K562 (cell line): ENCODE measurements at regions not wholly inside any gene's neighbourhood (a gene's known extent, or its start where the extent isn't known, plus 50 kb on each side); places are given as distances from the start of the nearest gene placed in this dataset.

Experiments
- ATAC-seq: fragments of 200-7000 bp; cut with Tn5 transposase; 3 replicates; pipeline ENCODE4 v1.9.1; 2020; ENCODE audit warnings: moderate library complexity
- BruUV-seq: library from RNA; stranded (reverse); fragments of 400-500 nt; replicated peaks from 2 replicates; lab custom pipeline; 2021; lab: Mats Ljungman, UMichigan
- CTCF ChIA-PET: fragments of 300-600 bp; formaldehyde crosslinking; extraction: SDS; loops from one replicate; lab custom pipeline; 2021; ENCODE audit warnings: low intra/inter-chr PET ratio; lab: Yijun Ruan, JAX
- POLR2A ChIA-PET: fragments of 300-600, 350-650 bp; sonication (Branson Sonifier 250); formaldehyde crosslinking; extraction: SDS; loops from one replicate; lab custom pipeline; 2021; ENCODE audit warnings: antibody characterized with exemption, inconsistent platforms; lab: Yijun Ruan, JAX
- DNase-seq, 4 experiments: peaks; one replicate each; pipeline versions ENCODE4 v3.0.0 to v3.0.0-alpha.2; 2011 to 2018; ENCODE audit warnings: low spot score in 3 of 4, mixed read lengths in 3 of 4; ENCODE audit errors: extremely low read depth in 1 of 4
- FAIRE-seq: peaks from 2 replicates; lab custom pipeline; 2011; peaks lifted over from hg19 to GRCh38; lab: Jason Lieb, UNC
- H2AFZ ChIP-seq: 2 replicates; pipeline ENCODE4 v1.6.0; 2011; ENCODE audit warnings: low read depth, low read length, control low read depth, inconsistent platforms
- H3K27ac ChIP-seq: fragments of 200-600 bp; 3 replicates; pipeline ENCODE4 v1.8.0; 2011; ENCODE audit warnings: low read depth, mild to moderate bottlenecking, control low read depth, inconsistent platforms, low read length, moderate library complexity, mixed read lengths; ENCODE audit errors: extremely low read depth
- H3K27me3 ChIP-seq, 2 experiments: fragments of 300-600 bp in 1 of 2; 2 replicates in 1 of 2; 3 replicates in 1 of 2; pipeline versions ENCODE4 v1.6.0 to v1.8.0; 2011; ENCODE audit warnings: inconsistent platforms in 2 of 2, low read length in 2 of 2, mild to moderate bottlenecking in 1 of 2, mixed read lengths in 1 of 2, moderate library complexity in 1 of 2; ENCODE audit not compliant: control insufficient read depth in 2 of 2, insufficient read depth in 2 of 2
- H3K36me3 ChIP-seq: fragments of 300-600 bp; 3 replicates; pipeline ENCODE4 v1.8.0; 2011; ENCODE audit warnings: mild to moderate bottlenecking, low read length, inconsistent platforms; ENCODE audit not compliant: control insufficient read depth, insufficient read depth
- H3K4me1 ChIP-seq, 2 experiments: fragments of 200-600 bp in 1 of 2; replicated peaks in 1 of 2; 2 replicates in 1 of 2; 3 replicates in 1 of 2; pipeline versions ENCODE4 v1.5.1 to v1.8.0; 2011; ENCODE audit warnings: inconsistent platforms in 2 of 2, low read length in 2 of 2, mild to moderate bottlenecking in 1 of 2, mixed read lengths in 1 of 2, moderate library complexity in 1 of 2; ENCODE audit not compliant: control insufficient read depth in 2 of 2, insufficient read depth in 2 of 2
- H3K4me2 ChIP-seq: 2 replicates; pipeline ENCODE4 v1.6.1; 2011; ENCODE audit warnings: low read length, control low read depth, inconsistent platforms, mixed read lengths; ENCODE audit not compliant: insufficient read depth
- H3K4me3 ChIP-seq: fragments of 200-600 bp; sonication (generic), shearing (Covaris generic); 2 replicates; pipeline ENCODE4 v1.5.1; 2016; ENCODE audit warnings: control low read depth, inconsistent platforms
- H3K79me2 ChIP-seq: fragments of 200-600 bp; 3 replicates; pipeline ENCODE4 v1.8.0; 2011; ENCODE audit warnings: low read length, inconsistent platforms; ENCODE audit not compliant: control insufficient read depth, insufficient read depth
- H3K9ac ChIP-seq, 2 experiments: 2 replicates each; pipeline versions ENCODE4 v1.6.0 to v1.6.1; 2011; ENCODE audit warnings: low read depth in 2 of 2, low read length in 2 of 2, control low read depth in 1 of 2, inconsistent platforms in 1 of 2, mild to moderate bottlenecking in 1 of 2, mixed read lengths in 1 of 2; ENCODE audit not compliant: insufficient read depth in 1 of 2
- H3K9me1 ChIP-seq: one replicate; pipeline ENCODE4 v1.6.0; 2011; ENCODE audit warnings: inconsistent platforms, mild to moderate bottlenecking, low read length, moderate library complexity; ENCODE audit not compliant: control insufficient read depth, insufficient read depth
- H3K9me3 ChIP-seq: replicated peaks from 2 replicates; pipeline ENCODE4 v1.5.1; 2011; ENCODE audit warnings: low read depth, low read length, inconsistent platforms; ENCODE audit not compliant: control insufficient read depth, insufficient read depth
- H4K20me1 ChIP-seq: replicated peaks from 2 replicates; pipeline ENCODE4 v1.6.1; 2011; ENCODE audit warnings: low read length, inconsistent platforms, mixed read lengths; ENCODE audit not compliant: control insufficient read depth, insufficient read depth
- ATF4 ChIP-seq: fragments of 450-650 bp; formaldehyde crosslinking; IDR thresholded peaks from 2 replicates; pipeline ENCODE4 v1.4.0; 2022; ENCODE audit warnings: mild to moderate bottlenecking, moderate library complexity
- ATF7 ChIP-seq: fragments of 450-650 bp; IDR thresholded peaks from 2 replicates; pipeline ENCODE4 v1.7.1; 2014; ENCODE audit warnings: mild to moderate bottlenecking, moderate library complexity
- BMI1 ChIP-seq: fragments of 150-350 bp; IDR thresholded peaks from 2 replicates; pipeline ENCODE4 v1.6.1; 2014; ENCODE audit warnings: low read length
- CTBP1 ChIP-seq: fragments of 450-650 bp; IDR thresholded peaks from 2 replicates; pipeline ENCODE4 v1.6.1; 2016; ENCODE audit warnings: borderline replicate concordance
- E2F1 ChIP-seq: sonication (generic); formaldehyde crosslinking; IDR thresholded peaks from 2 replicates; pipeline ENCODE4 v1.8.1; 2023; ENCODE audit warnings: mild to moderate bottlenecking, missing genetic modification reagents, moderate library complexity
- E2F6 ChIP-seq, 2 experiments: IDR thresholded peaks; 2 replicates each; pipeline ENCODE4 v1.6.1; 2011; ENCODE audit warnings: borderline replicate concordance in 1 of 2, control low read depth in 1 of 2, low read depth in 1 of 2, low read length in 1 of 2, mild to moderate bottlenecking in 1 of 2, mixed read lengths in 1 of 2, moderate library complexity in 1 of 2; ENCODE audit not compliant: insufficient read depth in 1 of 2, insufficient read length in 1 of 2, poor library complexity in 1 of 2, severe bottlenecking in 1 of 2; ENCODE audit errors: extremely low read depth in 1 of 2
- EWSR1 ChIP-seq: fragments of 450-650 bp; IDR thresholded peaks from 2 replicates; pipeline ENCODE4 v1.6.1; 2018; ENCODE audit warnings: borderline replicate concordance, mild to moderate bottlenecking, low read depth, moderate library complexity; ENCODE audit not compliant: partially characterized antibody
- HNRNPUL1 ChIP-seq: fragments of 200-400 bp; formaldehyde crosslinking; IDR thresholded peaks from 2 replicates; pipeline ENCODE4 v1.6.1; 2017; ENCODE audit warnings: low read length
- KDM4B ChIP-seq, 2 experiments: fragments of 450-650 bp in 1 of 2; sonication (generic) in 1 of 2; IDR thresholded peaks; 2 replicates each; pipeline ENCODE4 v1.6.1; 2016 to 2017; ENCODE audit warnings: borderline replicate concordance in 2 of 2, antibody characterized with exemption in 1 of 2, low read depth in 1 of 2, mild to moderate bottlenecking in 1 of 2
- NR1H2 ChIP-seq: sonication (generic); formaldehyde crosslinking; IDR thresholded peaks from 2 replicates; pipeline ENCODE4 v1.4.0; 2020; ENCODE audit warnings: mild to moderate bottlenecking, missing genetic modification reagents
- OTX1 ChIP-seq: fragments of 450-650 bp; formaldehyde crosslinking; IDR thresholded peaks from 2 replicates; pipeline ENCODE4 v1.4.0; 2022; ENCODE audit warnings: mild to moderate bottlenecking
- PKNOX1 ChIP-seq: fragments of 450-650 bp; IDR thresholded peaks from 2 replicates; pipeline ENCODE4 v1.6.1; 2016
- RB1 ChIP-seq: fragments of 450-650 bp; IDR thresholded peaks from 2 replicates; pipeline ENCODE4 v1.6.1; 2017; ENCODE audit warnings: low read depth, mild to moderate bottlenecking
- TCF3 ChIP-seq: sonication (generic); formaldehyde crosslinking; IDR thresholded peaks from 2 replicates; pipeline ENCODE4 v1.4.0; 2020; ENCODE audit warnings: mild to moderate bottlenecking, missing genetic modification reagents
- ZNF324 ChIP-seq: fragments of 250-450 bp; sonication (Bioruptor Pico); IDR thresholded peaks from 2 replicates; pipeline ENCODE4 v1.4.0; 2020; ENCODE audit warnings: mild to moderate bottlenecking
- ZNF76 ChIP-seq: fragments of 250-450 bp; sonication (Bioruptor Pico); IDR thresholded peaks from 2 replicates; pipeline ENCODE4 v1.4.0; 2020; ENCODE audit warnings: mild to moderate bottlenecking, moderate library complexity, borderline replicate concordance
- WGBS: fragments of 100-300 bp; shearing (Covaris generic); methylation state at CpG from one replicate; pipeline ENCODE4 v1.1.6; 2016; ENCODE audit warnings: low coverage, mixed read lengths; ENCODE audit not compliant: insufficient coverage; ENCODE audit errors: missing lambda C conversion rate; 5-methylcytosine and 5-hydroxymethylcytosine counted together
- in situ Hi-C: fragments of 300-500 bp; cut with MboI; formaldehyde crosslinking; loops from 4 replicates; pipeline ENCODE4 v1.15.0; 2018; ENCODE audit warnings: inconsistent platforms, mixed read lengths
- intact Hi-C: fragments of 100-400 bp; cut with micrococcal nuclease; formaldehyde crosslinking; loops from 2 replicates; pipeline ENCODE4 v1.14.2; 2022

- 11% methylated on average over 15 of the region's 15 CpGs for WGBS
- FAIRE-seq (no peak), DNase-seq (no peak), ATAC-seq (no peak)
- H3K4me1 ChIP-seq = peaks cover 0 to 6% of the 10 kb centered on the region in 2 experiments; a peak in 2 of 5 replicates
- H3K27me3 ChIP-seq = peaks cover 11 to 59% of the 10 kb centered on the region in 2 experiments; a peak in 4 of 5 replicates
- no TSS peak for BruUV-seq
- 0 out of 2 replicates have a peak, but pooled peaks cover 3% of the 10 kb centered on the region for H4K20me1 ChIP-seq
- no peak for TF ChIP-seq KDM4B (IDR thresholded peaks at IDR 0.05; ENCODE audit: borderline replicate concordance in 2 of 2, low read depth in 1 of 2)
- TF ChIP-seq EWSR1 = no peak
- no peak for TF ChIP-seq RB1
- no peak for TF ChIP-seq BMI1
- no peak for TF ChIP-seq ZNF324 (CRISPR knock-in tag)
- no peak for TF ChIP-seq ZNF76 (CRISPR knock-in tag)
- no peak for TF ChIP-seq E2F6 (IDR thresholded peaks at IDR 0.05; ENCODE audit: borderline replicate concordance in 1 of 2, extremely low read depth in 1 of 2, insufficient read depth in 1 of 2, insufficient read length in 1 of 2, low read depth in 1 of 2, low read length in 1 of 2, poor library complexity in 1 of 2, severe bottlenecking in 1 of 2)
- TF ChIP-seq E2F1 (CRISPR knock-in tag) = no peak
- no peak for TF ChIP-seq HNRNPUL1
- TF ChIP-seq ATF4 (CRISPR knock-in tag) = no peak
- TF ChIP-seq OTX1 (CRISPR knock-in tag) = no peak
- TF ChIP-seq ATF7 = no peak
- TF ChIP-seq PKNOX1 = no peak
- no peak for TF ChIP-seq NR1H2 (CRISPR knock-in tag)
- no peak for TF ChIP-seq CTBP1
- no peak for TF ChIP-seq TCF3
- H3K36me3 ChIP-seq = no peaks in the 10 kb centered on the region
- peaks cover 3% of the 10 kb centered on the region for H3K9me1 ChIP-seq
- no peak overlapping the region for H3K9ac ChIP-seq
- no peaks in the 10 kb centered on the region for H3K79me2 ChIP-seq
- in situ Hi-C loops (no loop called here), intact Hi-C loops (no loop called here)
- no peaks in the 10 kb centered on the region for H3K9me3 ChIP-seq
- ChIA-PET POLR2A (interaction anchor here (0.7 to 0.9 kb wide), 3 partner anchors 11 to 67 kb away, joined by 3 to 4 read pairs (median 3); no protein-coding TSS in a partner anchor), CTCF (no interaction called here)
- no peak overlapping the region for H3K4me3 ChIP-seq
- H3K4me2 ChIP-seq = no peak overlapping the region
- H3K27ac ChIP-seq = no peak overlapping the region
- no peak overlapping the region for H2AFZ ChIP-seq
Observed at GRCh38 chr17:83183951-83184506, 104.6 kb downstream of the METRNL start.
